HT-29 (cell line): ENCODE measurements at regions not wholly inside any gene's neighbourhood (a gene's known extent, or its start where the extent isn't known, plus 50 kb on each side); places are given as distances from the start of the nearest gene placed in this dataset.

Source experiments
- DNase-seq: peaks from one replicate; pipeline ENCODE4 v3.0.0-alpha.2; 2015; ENCODE audit warnings: low spot score

DNA sequence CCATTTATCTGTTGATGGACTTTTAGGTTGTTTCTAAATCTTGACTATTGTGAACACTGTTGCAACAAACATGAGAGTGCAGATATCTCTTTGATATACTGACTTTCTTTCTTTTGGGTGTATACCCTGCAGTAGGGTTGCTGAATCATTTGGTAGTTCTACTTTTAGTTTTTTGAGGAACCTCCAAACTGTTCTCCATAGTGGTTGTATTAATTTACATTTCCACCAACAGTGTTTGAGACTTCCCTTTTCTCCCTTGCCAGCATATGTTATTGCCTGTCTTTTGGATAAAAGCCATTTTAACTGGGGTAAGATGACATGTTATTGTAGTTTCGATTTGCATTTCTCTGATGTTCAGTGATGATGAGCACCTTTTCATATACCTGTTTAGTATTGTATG is 330.0 kb downstream of the DDX10 start:
- DNase-seq, result no peak

DNA sequence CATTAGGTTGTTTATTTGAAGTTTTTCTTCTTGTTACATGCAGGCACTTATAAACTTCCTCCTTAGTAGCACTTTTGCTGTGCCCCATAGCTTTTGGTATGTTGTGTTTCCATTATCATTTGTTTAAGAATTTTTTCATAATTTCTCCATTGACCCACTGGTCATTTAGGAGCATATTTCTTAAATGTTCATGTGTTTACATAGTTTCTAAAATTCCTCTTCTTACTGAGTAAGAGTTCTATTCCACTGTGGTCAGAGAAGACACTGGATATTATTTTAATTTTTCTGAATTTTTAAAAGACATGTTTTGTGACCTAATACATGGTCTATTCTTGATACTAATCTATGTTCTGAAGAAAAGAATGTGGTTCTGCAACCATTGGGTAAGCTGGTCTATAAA is 333.0 kb downstream of the DDX10 start:
- no peak for DNase-seq

DNA sequence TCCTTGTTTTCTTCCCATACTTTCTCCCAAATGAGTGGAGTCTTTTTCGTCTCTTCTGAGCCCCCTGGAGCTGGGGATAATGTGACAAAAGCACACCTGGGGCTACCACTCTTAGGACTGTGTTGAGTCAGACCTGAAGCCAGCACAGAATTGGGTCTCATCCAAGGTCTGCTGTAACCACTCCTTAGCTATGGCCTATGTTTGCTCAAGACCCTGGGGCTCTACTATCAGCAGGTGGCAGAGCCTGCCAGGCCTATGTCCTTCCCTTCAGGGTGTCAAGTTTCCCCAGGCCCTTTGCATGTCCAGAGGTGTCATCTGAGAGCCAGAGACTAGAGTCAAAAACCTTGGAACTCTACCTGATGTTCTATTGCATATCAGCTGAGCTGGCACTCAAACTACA is 335.7 kb downstream of the DDX10 start:
- DNase-seq, result no peak

- DNase-seq, result no peak
Measured at GRCh38 chr11:109001585-109001984, 336.7 kb downstream of the DDX10 start.

- DNase-seq, result no peak
Measured at GRCh38 chr11:109012991-109013390, 348.1 kb downstream of the DDX10 start.

DNA sequence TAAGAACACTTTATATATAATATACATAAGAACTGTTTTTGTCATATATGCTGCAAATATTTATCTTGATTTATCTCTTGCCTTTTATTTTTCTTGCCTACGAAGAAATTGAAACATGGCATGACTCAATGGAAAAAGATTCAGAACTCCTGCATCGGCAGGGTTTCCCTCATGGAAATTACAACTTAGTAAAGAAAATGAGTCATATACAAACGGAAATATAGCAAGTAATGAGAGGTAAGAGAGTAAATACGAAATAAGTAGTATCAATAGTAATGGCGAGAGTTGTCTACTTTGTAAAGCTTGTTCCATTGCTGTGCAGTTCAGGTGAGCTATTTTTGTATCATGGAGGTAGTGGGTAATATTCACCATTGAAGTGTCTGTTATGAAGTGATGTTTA is 350.4 kb downstream of the DDX10 start:
- DNase-seq, result no peak

DNA sequence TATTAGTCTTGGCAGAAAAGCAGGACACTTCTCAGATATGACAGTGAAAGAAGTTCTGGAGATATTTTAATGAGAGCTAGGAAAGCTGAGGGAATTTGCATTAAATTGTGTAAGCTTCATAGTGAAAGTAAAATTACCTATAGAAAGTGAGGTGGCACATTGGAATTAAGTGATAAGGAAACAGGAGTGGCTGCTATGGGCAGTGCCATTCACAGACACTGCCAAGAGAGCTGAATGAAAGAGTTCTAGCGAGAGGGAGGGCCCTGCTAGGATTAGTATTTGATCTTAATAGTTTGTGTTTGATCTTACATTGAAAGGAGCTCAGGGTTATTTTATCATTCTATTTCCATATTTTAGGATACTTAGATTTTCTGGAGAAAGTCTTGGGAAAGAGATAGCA is 351.9 kb downstream of the DDX10 start:
- DNase-seq, result peak; percentile 3

- DNase-seq, result no peak
Measured at GRCh38 chr11:109017489-109017888, 352.6 kb downstream of the DDX10 start.

- no peak for DNase-seq
Measured at GRCh38 chr11:109018639-109019038, 353.8 kb downstream of the DDX10 start.

- no peak for DNase-seq
Measured at GRCh38 chr11:109019342-109019936, 354.6 kb downstream of the DDX10 start.

DNA sequence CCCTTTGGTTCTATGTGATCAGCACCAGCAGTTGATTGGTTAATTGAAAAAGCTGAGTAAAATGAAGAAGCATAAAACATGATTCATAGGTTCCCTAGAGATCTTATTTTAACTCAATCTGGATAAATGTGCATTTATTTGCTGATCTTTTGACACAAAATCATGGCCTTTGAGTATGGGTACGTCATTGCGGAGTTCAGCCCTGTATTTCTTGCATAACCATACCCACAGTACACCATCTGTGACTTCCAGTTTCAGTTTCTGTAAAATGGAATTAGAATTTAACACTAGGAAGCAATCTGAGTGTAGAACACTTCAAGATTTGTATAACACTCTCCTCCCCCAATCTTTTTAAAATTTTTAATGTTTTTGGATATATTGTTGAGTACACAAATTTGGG is 358.2 kb downstream of the DDX10 start:
- no peak for DNase-seq

- DNase-seq, result no peak
Measured at GRCh38 chr11:109026891-109027489, 362.1 kb downstream of the DDX10 start.

DNA sequence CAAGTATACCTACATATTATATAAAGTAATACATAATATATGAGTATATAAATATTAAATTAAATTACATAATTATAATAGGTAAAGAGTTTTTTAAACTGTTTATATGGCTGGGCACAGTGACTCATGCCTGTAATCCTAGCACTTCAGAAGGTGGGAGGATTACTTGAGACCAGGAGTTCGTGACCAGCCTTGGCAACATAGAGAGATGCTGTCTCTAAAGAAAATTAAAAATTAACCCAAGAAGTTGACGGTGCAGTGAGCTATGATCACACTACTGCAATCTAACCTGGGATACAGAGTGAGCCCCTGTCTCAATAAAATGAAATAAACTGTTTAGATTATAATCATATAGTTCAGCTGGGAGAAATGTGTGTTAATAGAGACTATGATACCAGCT is 363.0 kb downstream of the DDX10 start:
- DNase-seq, result no peak

GRCh38 chr11:109029927-109030326 is 365.1 kb downstream of the DDX10 start:
- no peak for DNase-seq

- no peak for DNase-seq
Measured at GRCh38 chr11:109033627-109034338, 368.9 kb downstream of the DDX10 start.

- DNase-seq, result no peak
Measured at GRCh38 chr11:109034339-109034696, 369.4 kb downstream of the DDX10 start.

GRCh38 chr11:109035284-109035683 is 370.4 kb downstream of the DDX10 start:
- no peak for DNase-seq

- DNase-seq, result no peak
Measured at GRCh38 chr11:109036011-109036410, 371.1 kb downstream of the DDX10 start.

DNA sequence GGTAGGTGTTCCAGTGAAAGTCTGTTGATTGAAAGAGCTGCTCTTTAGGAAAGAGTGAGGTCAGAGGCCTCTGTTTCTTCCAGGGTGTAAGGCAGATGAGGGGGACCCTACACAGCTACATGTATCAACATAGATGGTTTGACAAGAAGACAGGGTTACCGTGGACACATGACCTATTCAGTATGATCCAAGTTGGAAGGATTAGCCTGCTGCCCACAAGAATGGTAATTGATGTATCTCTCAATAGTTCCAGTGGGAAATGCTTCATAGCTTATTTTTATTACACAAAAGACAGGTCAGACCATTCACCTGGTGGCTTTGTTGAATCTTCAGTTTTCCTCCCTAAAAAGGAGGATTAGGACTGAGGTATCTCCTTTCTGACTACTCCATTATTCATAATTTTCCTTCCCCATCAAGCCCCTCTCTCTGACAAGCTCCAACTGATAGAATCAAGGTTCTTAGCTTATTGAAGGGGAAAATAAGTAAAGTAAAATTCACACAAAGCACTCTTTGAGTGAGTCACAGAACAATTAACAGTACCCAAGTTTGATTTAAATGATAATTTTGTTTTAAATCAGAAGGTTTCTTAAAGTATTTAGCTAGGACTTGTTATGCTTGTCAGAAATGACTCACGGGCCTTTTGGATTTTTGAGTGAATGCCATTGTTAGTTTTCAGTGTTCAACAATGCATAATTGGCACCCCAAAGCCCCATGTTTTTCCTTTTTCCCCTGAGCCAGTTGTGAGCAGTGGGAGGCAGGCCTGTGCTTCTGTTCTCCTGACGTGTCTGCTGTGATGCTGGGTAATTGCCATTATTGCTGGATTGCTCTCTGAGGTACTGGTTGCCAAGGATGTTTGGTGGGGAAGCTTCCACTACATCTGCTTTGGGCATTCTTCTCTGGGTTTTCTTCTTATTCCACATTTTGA is 373.2 kb downstream of the DDX10 start:
- no peak for DNase-seq

GRCh38 chr11:109039611-109040010 is 374.7 kb downstream of the DDX10 start:
- no peak for DNase-seq

GRCh38 chr11:109040303-109040702 is 375.4 kb downstream of the DDX10 start:
- DNase-seq, result peak; percentile 10

- DNase-seq, result no peak
Measured at GRCh38 chr11:109041876-109042275, 377.0 kb downstream of the DDX10 start.
